Hepatocyte (in vitro differentiated cells): ENCODE measurements at regions not wholly inside any gene's neighbourhood (a gene's known extent, or its start where the extent isn't known, plus 50 kb on each side); places are given as distances from the start of the nearest gene placed in this dataset.

Experiments used
- DNase-seq: peaks from one replicate; pipeline ENCODE4 v3.0.0-alpha.2; 2016; ENCODE audit warnings: low spot score
- H2AFZ ChIP-seq: fragments of 200-600 bp; sonication (generic); 2 replicates; pipeline ENCODE4 v1.6.0; 2016; ENCODE audit warnings: antibody characterized with exemption, mild to moderate bottlenecking
- H3K27ac ChIP-seq: fragments of 200-600 bp; sonication (generic); 2 replicates; pipeline ENCODE4 v1.5.1; 2016; ENCODE audit warnings: mild to moderate bottlenecking
- H3K27me3 ChIP-seq: fragments of 200-600 bp; sonication (generic); 2 replicates; pipeline ENCODE4 v1.6.1; 2016
- H3K36me3 ChIP-seq: fragments of 200-600 bp; sonication (generic); replicated peaks from 2 replicates; pipeline ENCODE4 v1.5.1; 2016; ENCODE audit warnings: low read depth; ENCODE audit not compliant: insufficient read depth
- H3K4me1 ChIP-seq: fragments of 200-600 bp; sonication (generic); 2 replicates; pipeline ENCODE4 v1.5.1; 2016; ENCODE audit warnings: mild to moderate bottlenecking, moderate library complexity; ENCODE audit not compliant: insufficient read depth
- H3K4me2 ChIP-seq: fragments of 200-600 bp; sonication (generic); 2 replicates; pipeline ENCODE4 v1.6.0; 2016
- H3K4me3 ChIP-seq: fragments of 200-600 bp; sonication (generic); 2 replicates; pipeline ENCODE4 v1.5.1; 2016; ENCODE audit warnings: mild to moderate bottlenecking
- H3K79me2 ChIP-seq: fragments of 200-600 bp; sonication (generic); 2 replicates; pipeline ENCODE4 v1.6.0; 2017; ENCODE audit warnings: mild to moderate bottlenecking
- H3K9me2 ChIP-seq: fragments of 200-600 bp; sonication (generic); replicated peaks from 2 replicates; pipeline ENCODE4 v1.6.0; 2017; ENCODE audit warnings: mild to moderate bottlenecking; ENCODE audit not compliant: insufficient read depth
- H3K9me3 ChIP-seq: fragments of 200-600 bp; sonication (generic); 2 replicates; pipeline ENCODE4 v1.5.1; 2016; ENCODE audit warnings: low read depth, mild to moderate bottlenecking
- H4K20me1 ChIP-seq: fragments of 200-600 bp; sonication (generic); 2 replicates; pipeline ENCODE4 v1.6.0; 2016; ENCODE audit warnings: mild to moderate bottlenecking; ENCODE audit not compliant: insufficient read depth, poor library complexity, severe bottlenecking
- EZH2 ChIP-seq: fragments of 200-600 bp; sonication (generic); IDR thresholded peaks from 2 replicates; pipeline ENCODE4 v1.6.1; 2016; ENCODE audit warnings: antibody characterized with exemption, mild to moderate bottlenecking, borderline replicate concordance
- EZH2phosphoT487 ChIP-seq: fragments of 200-600 bp; sonication (generic); IDR thresholded peaks from one replicate; pipeline ENCODE4 v1.6.1; 2018; ENCODE audit warnings: antibody characterized with exemption, mild to moderate bottlenecking, low read depth, moderate library complexity; ENCODE audit not compliant: unreplicated experiment, severe bottlenecking
- WGBS: methylation state at CpG from one replicate; pipeline ENCODE4 v1.1.6; 2016; ENCODE audit warnings: low lambda C conversion rate; ENCODE audit errors: missing lambda C conversion rate; 5-methylcytosine and 5-hydroxymethylcytosine counted together
- TF ChIP-seq, protein P1 (sequence below): fragments of 200-600 bp; sonication (generic); IDR thresholded peaks from 2 replicates; pipeline ENCODE4 v1.5.1; 2016; ENCODE audit warnings: antibody characterized with exemption, mild to moderate bottlenecking; ENCODE audit not compliant: poor library complexity

DNA sequence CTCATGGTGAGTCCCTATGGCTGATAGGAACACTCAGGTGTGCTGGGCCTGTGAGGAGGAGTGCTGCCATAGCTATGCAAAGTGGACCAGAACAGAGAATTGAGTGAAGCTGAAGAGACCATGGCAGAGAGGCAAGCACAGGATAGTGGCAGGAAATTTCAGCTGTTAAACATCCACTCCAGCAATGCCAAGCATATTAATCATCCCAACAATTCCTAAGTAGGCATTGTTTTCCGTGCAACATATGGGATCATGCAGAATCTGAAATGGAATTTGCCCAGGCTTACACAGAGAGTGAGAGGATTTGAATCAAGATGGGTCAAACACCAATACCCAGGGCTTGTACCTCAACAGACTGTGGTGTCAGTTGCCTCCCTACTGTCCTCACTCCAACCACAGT is 582.6 kb upstream of the UBE2E2 start:
- no peak for DNase-seq
- H2AFZ ChIP-seq: no peak overlapping the region
- no peaks in the 10 kb centered on the region for H3K79me2 ChIP-seq
- H3K4me1 ChIP-seq: no peaks in the 10 kb centered on the region
- no peaks in the 10 kb centered on the region for H3K36me3 ChIP-seq
- H3K9me2 ChIP-seq: no peaks in the 10 kb centered on the region
- H3K27ac ChIP-seq: no peak overlapping the region
- TF ChIP-seq, protein P1, sequence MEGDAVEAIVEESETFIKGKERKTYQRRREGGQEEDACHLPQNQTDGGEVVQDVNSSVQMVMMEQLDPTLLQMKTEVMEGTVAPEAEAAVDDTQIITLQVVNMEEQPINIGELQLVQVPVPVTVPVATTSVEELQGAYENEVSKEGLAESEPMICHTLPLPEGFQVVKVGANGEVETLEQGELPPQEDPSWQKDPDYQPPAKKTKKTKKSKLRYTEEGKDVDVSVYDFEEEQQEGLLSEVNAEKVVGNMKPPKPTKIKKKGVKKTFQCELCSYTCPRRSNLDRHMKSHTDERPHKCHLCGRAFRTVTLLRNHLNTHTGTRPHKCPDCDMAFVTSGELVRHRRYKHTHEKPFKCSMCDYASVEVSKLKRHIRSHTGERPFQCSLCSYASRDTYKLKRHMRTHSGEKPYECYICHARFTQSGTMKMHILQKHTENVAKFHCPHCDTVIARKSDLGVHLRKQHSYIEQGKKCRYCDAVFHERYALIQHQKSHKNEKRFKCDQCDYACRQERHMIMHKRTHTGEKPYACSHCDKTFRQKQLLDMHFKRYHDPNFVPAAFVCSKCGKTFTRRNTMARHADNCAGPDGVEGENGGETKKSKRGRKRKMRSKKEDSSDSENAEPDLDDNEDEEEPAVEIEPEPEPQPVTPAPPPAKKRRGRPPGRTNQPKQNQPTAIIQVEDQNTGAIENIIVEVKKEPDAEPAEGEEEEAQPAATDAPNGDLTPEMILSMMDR: no peak
- TF ChIP-seq EZH2 (no peak), EZH2phosphoT487 (no peak)
- 86% methylated on average over 1 of the region's 1 CpG for WGBS
- H3K9me3 ChIP-seq: no peaks in the 10 kb centered on the region
- H3K4me2 ChIP-seq: no peak overlapping the region
- no peaks in the 10 kb centered on the region for H4K20me1 ChIP-seq
- no peak overlapping the region for H3K4me3 ChIP-seq
- H3K27me3 ChIP-seq: peaks cover 5% of the 10 kb centered on the region

DNA sequence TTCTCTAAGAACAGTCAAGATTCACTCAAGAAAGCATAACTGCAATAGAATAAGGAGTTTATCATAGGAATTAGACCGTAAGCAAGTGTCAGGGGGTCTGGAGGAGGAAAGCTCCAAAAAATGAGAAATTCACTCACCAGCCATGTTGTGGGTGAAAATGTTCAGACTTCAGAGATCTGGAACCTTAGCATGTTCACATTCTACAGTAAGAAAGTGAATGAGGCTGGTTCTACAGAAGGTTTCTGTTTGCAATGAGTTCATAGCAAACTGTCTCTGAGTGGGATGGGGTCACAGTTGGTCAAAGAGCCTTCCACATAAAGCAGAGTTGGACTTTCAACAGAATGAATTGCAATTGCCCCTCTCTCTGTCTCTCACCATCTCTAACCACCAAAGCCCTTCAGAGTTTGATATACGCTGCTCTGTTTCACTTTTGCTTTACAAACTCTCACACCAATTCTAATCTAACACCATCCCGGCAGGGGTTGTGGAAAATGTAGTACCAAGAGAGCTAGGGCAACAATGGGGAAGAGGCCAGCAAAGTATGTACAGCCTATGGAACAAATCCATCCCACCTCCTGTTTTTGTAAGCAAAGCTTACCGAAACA is 581.8 kb upstream of the UBE2E2 start:
- H3K9me3 ChIP-seq: no peaks in the 10 kb centered on the region
- 95% methylated on average over 4 of the region's 4 CpGs for WGBS

DNA sequence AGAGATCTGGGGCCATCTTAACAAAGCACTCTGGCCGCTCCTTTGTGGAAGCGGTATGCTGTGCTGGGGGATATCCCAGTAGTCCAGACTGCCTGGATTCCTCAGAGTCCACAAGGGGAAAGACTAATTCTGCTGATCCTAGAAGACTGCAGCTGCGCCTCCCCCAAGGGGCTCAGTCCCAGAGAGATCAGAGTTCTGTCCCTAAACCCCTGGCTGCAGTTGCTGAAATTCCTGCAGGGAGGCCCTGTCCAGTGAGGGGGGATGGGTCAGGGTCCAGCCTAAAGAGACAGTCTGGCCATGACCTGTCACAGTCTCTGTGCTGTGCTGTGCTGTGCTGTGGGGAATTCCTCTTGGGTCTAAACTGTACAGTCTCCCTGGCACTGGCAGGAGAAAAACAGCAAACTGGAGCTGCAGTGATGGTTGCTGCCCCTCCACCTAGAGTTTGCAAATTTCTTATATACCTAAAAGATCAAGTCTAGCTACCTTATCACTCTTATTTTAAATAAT is 575.1 kb upstream of the UBE2E2 start:
- WGBS: 89% methylated on average over 3 of the region's 3 CpGs
- H3K27ac ChIP-seq: no peak overlapping the region
- no peak overlapping the region for H3K4me3 ChIP-seq
- peaks cover 3% of the 10 kb centered on the region for H3K9me3 ChIP-seq
- H3K79me2 ChIP-seq: no peaks in the 10 kb centered on the region
- H3K9me2 ChIP-seq: no peaks in the 10 kb centered on the region
- no peaks in the 10 kb centered on the region for H3K27me3 ChIP-seq
- no peaks in the 10 kb centered on the region for H4K20me1 ChIP-seq
- H2AFZ ChIP-seq: no peak overlapping the region
- no peak for TF ChIP-seq EZH2
- TF ChIP-seq, protein P1: no peak
- no peak for TF ChIP-seq EZH2phosphoT487
- no peaks in the 10 kb centered on the region for H3K36me3 ChIP-seq
- no peak overlapping the region for H3K4me2 ChIP-seq
- H3K4me1 ChIP-seq: no peaks in the 10 kb centered on the region
- no peak for DNase-seq

More for the DNA sequence above, 581.8 kb upstream of the UBE2E2 start:
- TF ChIP-seq EZH2: no peak
- TF ChIP-seq, protein P1: no peak
- TF ChIP-seq EZH2phosphoT487: no peak
- Histone ChIP-seq H3K4me1 (no peaks in the 10 kb centered on the region), H4K20me1 (no peaks in the 10 kb centered on the region), H2AFZ (no peak overlapping the region), H3K27me3 (peaks cover 5% of the 10 kb centered on the region), H3K9me2 (no peaks in the 10 kb centered on the region), H3K27ac (no peak overlapping the region), H3K36me3 (no peaks in the 10 kb centered on the region), H3K4me3 (no peak overlapping the region), H3K4me2 (no peak overlapping the region), H3K79me2 (no peaks in the 10 kb centered on the region)
- DNase-seq: no peak
